ENCODE measurements at regions not wholly inside any gene's neighbourhood (a gene's known extent, or its start where the extent isn't known, plus 50 kb on each side); places are given as distances from the start of the nearest gene placed in this dataset.

- TF ChIP-seq, protein P1, sequence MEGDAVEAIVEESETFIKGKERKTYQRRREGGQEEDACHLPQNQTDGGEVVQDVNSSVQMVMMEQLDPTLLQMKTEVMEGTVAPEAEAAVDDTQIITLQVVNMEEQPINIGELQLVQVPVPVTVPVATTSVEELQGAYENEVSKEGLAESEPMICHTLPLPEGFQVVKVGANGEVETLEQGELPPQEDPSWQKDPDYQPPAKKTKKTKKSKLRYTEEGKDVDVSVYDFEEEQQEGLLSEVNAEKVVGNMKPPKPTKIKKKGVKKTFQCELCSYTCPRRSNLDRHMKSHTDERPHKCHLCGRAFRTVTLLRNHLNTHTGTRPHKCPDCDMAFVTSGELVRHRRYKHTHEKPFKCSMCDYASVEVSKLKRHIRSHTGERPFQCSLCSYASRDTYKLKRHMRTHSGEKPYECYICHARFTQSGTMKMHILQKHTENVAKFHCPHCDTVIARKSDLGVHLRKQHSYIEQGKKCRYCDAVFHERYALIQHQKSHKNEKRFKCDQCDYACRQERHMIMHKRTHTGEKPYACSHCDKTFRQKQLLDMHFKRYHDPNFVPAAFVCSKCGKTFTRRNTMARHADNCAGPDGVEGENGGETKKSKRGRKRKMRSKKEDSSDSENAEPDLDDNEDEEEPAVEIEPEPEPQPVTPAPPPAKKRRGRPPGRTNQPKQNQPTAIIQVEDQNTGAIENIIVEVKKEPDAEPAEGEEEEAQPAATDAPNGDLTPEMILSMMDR (IDR thresholded peaks at IDR 0.05), result no peak
- no peak for TF ChIP-seq POLR2A (IDR thresholded peaks at IDR 0.05)
Observed at GRCh38 chr4:188732131-188732530, 592.9 kb downstream of the TRIML1 start.
